ENCODE measurements at regions not wholly inside any gene's neighbourhood (a gene's known extent, or its start where the extent isn't known, plus 50 kb on each side); places are given as distances from the start of the nearest gene placed in this dataset.

DNA sequence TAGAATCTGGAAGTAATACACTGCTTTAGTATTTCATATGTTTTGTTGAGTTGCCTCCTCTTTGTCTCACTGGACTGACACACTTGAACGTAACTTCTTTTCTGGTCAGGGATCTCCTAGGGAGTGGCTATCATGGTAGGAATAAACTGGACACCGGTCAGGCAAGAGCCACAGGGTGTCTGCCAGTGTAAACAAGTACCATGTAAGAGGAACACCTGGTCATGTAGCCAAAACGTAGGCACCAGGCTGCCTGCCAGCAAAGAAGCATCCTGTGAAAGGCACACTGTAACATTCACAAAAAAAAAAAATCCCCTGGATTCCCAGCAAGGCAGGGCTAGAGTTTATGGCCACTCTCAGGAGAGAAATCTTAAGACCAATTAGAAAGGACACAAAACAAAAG lies 372.8 kb upstream of the RND3 start:
- H3K4me1 ChIP-seq (ENCODE audit: control insufficient read depth in 5 of 5, insufficient read depth in 5 of 5, low read length in 5 of 5): no peaks in the 10 kb centered on the region
- DNase-seq (no peak), ATAC-seq (ENCODE audit: insufficient read depth, low FRiP score) (no peak)
- H3K4me3 ChIP-seq: no peak overlapping the region
- H3K27me3 ChIP-seq (ENCODE audit: control insufficient read depth in 3 of 3, insufficient read depth in 3 of 3, low read length in 2 of 3): no peaks in the 10 kb centered on the region
- TF ChIP-seq, protein P1, sequence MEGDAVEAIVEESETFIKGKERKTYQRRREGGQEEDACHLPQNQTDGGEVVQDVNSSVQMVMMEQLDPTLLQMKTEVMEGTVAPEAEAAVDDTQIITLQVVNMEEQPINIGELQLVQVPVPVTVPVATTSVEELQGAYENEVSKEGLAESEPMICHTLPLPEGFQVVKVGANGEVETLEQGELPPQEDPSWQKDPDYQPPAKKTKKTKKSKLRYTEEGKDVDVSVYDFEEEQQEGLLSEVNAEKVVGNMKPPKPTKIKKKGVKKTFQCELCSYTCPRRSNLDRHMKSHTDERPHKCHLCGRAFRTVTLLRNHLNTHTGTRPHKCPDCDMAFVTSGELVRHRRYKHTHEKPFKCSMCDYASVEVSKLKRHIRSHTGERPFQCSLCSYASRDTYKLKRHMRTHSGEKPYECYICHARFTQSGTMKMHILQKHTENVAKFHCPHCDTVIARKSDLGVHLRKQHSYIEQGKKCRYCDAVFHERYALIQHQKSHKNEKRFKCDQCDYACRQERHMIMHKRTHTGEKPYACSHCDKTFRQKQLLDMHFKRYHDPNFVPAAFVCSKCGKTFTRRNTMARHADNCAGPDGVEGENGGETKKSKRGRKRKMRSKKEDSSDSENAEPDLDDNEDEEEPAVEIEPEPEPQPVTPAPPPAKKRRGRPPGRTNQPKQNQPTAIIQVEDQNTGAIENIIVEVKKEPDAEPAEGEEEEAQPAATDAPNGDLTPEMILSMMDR (IDR thresholded peaks at IDR 0.05; ENCODE audit: control extremely low read depth, extremely low read depth): no peak
- 50 to 64% methylated on average over 3 of the region's 3 CpGs for WGBS, 2 donors
- no peak overlapping the region for H3K27ac ChIP-seq (ENCODE audit: low read depth in 1 of 2, low read length in 1 of 2)
- no peak overlapping the region for H3K9ac ChIP-seq (ENCODE audit: insufficient read depth in 1 of 2, low read length in 2 of 2)
- H3K36me3 ChIP-seq (ENCODE audit: control insufficient read depth in 4 of 4, insufficient read depth in 4 of 4, low read length in 4 of 4): no peaks in the 10 kb centered on the region
- peaks cover 0 to 4% (median 0%) of the 10 kb centered on the region in 4 donors for H3K9me3 ChIP-seq (ENCODE audit: control insufficient read depth in 4 of 4, insufficient read depth in 3 of 4, low read length in 3 of 4)

DNA sequence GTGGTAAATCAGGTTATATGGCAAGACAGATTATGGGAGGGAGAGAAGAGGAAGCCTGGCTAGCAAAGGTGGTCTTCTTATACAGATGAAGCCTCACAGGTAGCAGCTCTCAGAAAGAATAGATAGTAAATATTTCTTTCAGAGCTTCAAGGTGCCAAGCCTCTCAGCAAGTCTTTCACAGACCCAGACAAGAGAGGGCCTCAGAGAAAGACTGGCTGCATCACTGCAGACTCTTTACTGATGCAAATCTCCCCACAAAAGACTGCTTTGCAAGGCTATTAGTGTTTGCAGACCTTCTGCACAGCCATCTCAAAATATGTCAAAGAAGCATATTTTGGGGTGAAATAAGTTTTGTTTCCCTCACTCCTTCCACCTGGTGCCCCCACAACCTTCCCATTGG lies 372.4 kb upstream of the RND3 start:
- Histone ChIP-seq H3K9me3 (ENCODE audit: control insufficient read depth in 4 of 4, insufficient read depth in 3 of 4, low read length in 3 of 4) (peaks cover 0 to 4% (median 0%) of the 10 kb centered on the region in 4 donors), H3K27me3 (ENCODE audit: control insufficient read depth in 3 of 3, insufficient read depth in 3 of 3, low read length in 2 of 3) (no peaks in the 10 kb centered on the region), H3K27ac (ENCODE audit: low read depth in 1 of 2, low read length in 1 of 2) (no peak overlapping the region), H3K9ac (ENCODE audit: insufficient read depth in 1 of 2, low read length in 2 of 2) (no peak overlapping the region), H3K36me3 (ENCODE audit: control insufficient read depth in 4 of 4, insufficient read depth in 4 of 4, low read length in 4 of 4) (no peaks in the 10 kb centered on the region), H3K4me3 (no peak overlapping the region), H3K4me1 (ENCODE audit: control insufficient read depth in 5 of 5, insufficient read depth in 5 of 5, low read length in 5 of 5) (no peaks in the 10 kb centered on the region)
- DNase-seq: no peak
- ATAC-seq (ENCODE audit: insufficient read depth, low FRiP score): no peak
- TF ChIP-seq, protein P1 (IDR thresholded peaks at IDR 0.05; ENCODE audit: control extremely low read depth, extremely low read depth): no peak

DNA sequence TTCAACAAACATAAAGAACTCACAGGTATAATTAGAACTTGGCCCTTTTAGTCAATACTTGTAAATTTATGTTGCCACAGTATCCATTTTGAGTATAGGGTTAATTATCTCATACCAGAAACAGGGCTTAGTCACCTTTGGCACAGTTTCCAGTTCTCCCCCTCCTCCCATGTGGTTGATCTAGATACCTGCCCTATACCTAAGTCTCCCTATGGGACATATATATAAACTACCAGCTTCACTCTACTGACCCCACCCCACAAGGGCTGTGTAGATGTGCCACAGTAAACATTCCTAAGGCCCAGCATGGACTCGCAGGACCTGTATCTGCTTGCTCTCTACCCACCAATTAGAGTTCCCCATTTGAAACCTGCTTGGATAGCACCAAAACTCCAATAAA lies 371.7 kb upstream of the RND3 start:
- Histone ChIP-seq H3K4me3 (no peak overlapping the region), H3K4me1 (ENCODE audit: control insufficient read depth in 5 of 5, insufficient read depth in 5 of 5, low read length in 5 of 5) (no peaks in the 10 kb centered on the region), H3K27ac (ENCODE audit: low read depth in 1 of 2, low read length in 1 of 2) (no peak overlapping the region), H3K9me3 (ENCODE audit: control insufficient read depth in 4 of 4, insufficient read depth in 3 of 4, low read length in 3 of 4) (peaks cover 0 to 4% (median 0%) of the 10 kb centered on the region in 4 donors), H3K9ac (ENCODE audit: insufficient read depth in 1 of 2, low read length in 2 of 2) (no peak overlapping the region), H3K27me3 (ENCODE audit: control insufficient read depth in 3 of 3, insufficient read depth in 3 of 3, low read length in 2 of 3) (no peaks in the 10 kb centered on the region), H3K36me3 (ENCODE audit: control insufficient read depth in 4 of 4, insufficient read depth in 4 of 4, low read length in 4 of 4) (no peaks in the 10 kb centered on the region)
- no peak for ATAC-seq (ENCODE audit: insufficient read depth, low FRiP score)
- DNase-seq: no peak
- 92 to 100% methylated on average over 1 of the region's 1 CpG for WGBS, 2 donors
- TF ChIP-seq, protein P1 (IDR thresholded peaks at IDR 0.05; ENCODE audit: control extremely low read depth, extremely low read depth): no peak

DNA sequence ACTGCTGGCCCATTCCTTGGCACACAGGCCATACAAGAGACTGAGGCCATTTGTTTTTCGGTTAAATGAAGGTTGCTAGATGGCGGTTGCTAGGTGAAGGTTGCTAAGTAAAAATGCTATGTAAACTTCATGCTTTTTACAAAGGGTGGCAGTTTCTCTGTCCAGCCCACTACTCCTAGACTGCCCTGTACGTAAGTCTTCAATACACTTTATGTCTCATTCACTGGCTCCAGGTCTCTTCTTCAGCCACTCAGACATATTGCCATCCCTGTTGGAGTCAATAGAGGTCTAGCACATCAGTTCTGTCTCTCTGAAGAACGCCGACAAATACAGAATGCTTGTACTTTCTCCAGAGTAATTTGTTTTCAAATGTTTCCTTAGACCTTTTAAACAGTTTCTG lies 370.9 kb upstream of the RND3 start:
- Histone ChIP-seq H3K27ac (ENCODE audit: low read depth in 1 of 2, low read length in 1 of 2) (no peak overlapping the region), H3K9me3 (ENCODE audit: control insufficient read depth in 4 of 4, insufficient read depth in 3 of 4, low read length in 3 of 4) (no peaks in the 10 kb centered on the region), H3K4me1 (ENCODE audit: control insufficient read depth in 5 of 5, insufficient read depth in 5 of 5, low read length in 5 of 5) (peaks cover 0 to 2% (median 0%) of the 10 kb centered on the region in 5 donors), H3K27me3 (ENCODE audit: control insufficient read depth in 3 of 3, insufficient read depth in 3 of 3, low read length in 2 of 3) (no peaks in the 10 kb centered on the region), H3K4me3 (no peak overlapping the region), H3K36me3 (ENCODE audit: control insufficient read depth in 4 of 4, insufficient read depth in 4 of 4, low read length in 4 of 4) (no peaks in the 10 kb centered on the region), H3K9ac (ENCODE audit: insufficient read depth in 1 of 2, low read length in 2 of 2) (no peak overlapping the region)
- 87 to 89% methylated on average over 5 of the region's 5 CpGs for WGBS, 2 donors
- DNase-seq (no peak), ATAC-seq (ENCODE audit: insufficient read depth, low FRiP score) (no peak)
- TF ChIP-seq, protein P1 (IDR thresholded peaks at IDR 0.05; ENCODE audit: control extremely low read depth, extremely low read depth): no peak

Measured in lung (tissue), 11 donors.